HCT116 (cell line): ENCODE measurements at regions not wholly inside any gene's neighbourhood (a gene's known extent, or its start where the extent isn't known, plus 50 kb on each side); places are given as distances from the start of the nearest gene placed in this dataset.

Experiments used
- ATAC-seq: fragments of 200-7000 bp; cut with Tn5 transposase; 2 replicates; pipeline ENCODE4 v1.9.1; 2020; ENCODE audit warnings: mild to moderate bottlenecking, moderate library complexity
- BruUV-seq: library from RNA; stranded (reverse); fragments of 400-500 nt; replicated peaks from 2 replicates; lab custom pipeline; 2021; lab: Mats Ljungman, UMichigan
- CTCF ChIA-PET: fragments of 300-600 bp; sonication (Branson Sonifier 250); formaldehyde crosslinking; loops from one replicate; lab custom pipeline; 2021; ENCODE audit warnings: antibody characterized with exemption; lab: Charles Lee
- POLR2A ChIA-PET: fragments of 300-600, 350-600 bp; sonication (Branson Sonifier 250); formaldehyde crosslinking; loops from one replicate; lab custom pipeline; 2021; ENCODE audit warnings: antibody characterized with exemption; lab: Charles Lee
- RAD21 ChIA-PET, 2 experiments: fragments of 300-600 bp; sonication (Branson Sonifier 250); formaldehyde crosslinking; loops; one replicate each; lab custom pipeline; 2023; ENCODE audit warnings: low total read pairs in 2 of 2; ENCODE audit not compliant: uncharacterized antibody in 2 of 2, unreplicated experiment in 2 of 2, low non-redundant PET in 1 of 2; lab: Charles Lee
- DNase-seq: peaks from one replicate; pipeline ENCODE4 v3.0.0-alpha.2; 2010; ENCODE audit warnings: low read depth, low spot score
- H2AFZ ChIP-seq: fragments of 200-600 bp; shearing (Covaris generic), sonication (generic); 2 replicates; pipeline ENCODE4 v1.6.1; 2017; ENCODE audit warnings: low read depth, mixed run types, mixed read lengths, antibody characterized with exemption, low read length; ENCODE audit not compliant: poor library complexity, severe bottlenecking
- H3K27ac ChIP-seq: 2 replicates; pipeline ENCODE4 v1.5.1; 2012; ENCODE audit warnings: low read depth, low read length
- H3K27me3 ChIP-seq: fragments of 200-600 bp; sonication (generic); 2 replicates; pipeline ENCODE4 v1.6.1; 2016; ENCODE audit warnings: mixed run types, low read length, mixed read lengths; ENCODE audit not compliant: insufficient read depth
- H3K36me3 ChIP-seq, 2 experiments: fragments of 200-500 bp in 1 of 2; fragments of 200-600 bp in 1 of 2; sonication (Bioruptor generic) in 1 of 2; sonication (generic) in 1 of 2; 2 replicates each; pipeline versions ENCODE4 v1.5.1 to v1.6.1; 2014 to 2016; ENCODE audit warnings: low read length in 2 of 2, inconsistent platforms in 1 of 2, mixed read lengths in 1 of 2, mixed run types in 1 of 2; ENCODE audit not compliant: insufficient read depth in 2 of 2, control insufficient read depth in 1 of 2
- H3K4me1 ChIP-seq, 2 experiments: fragments of 200-600 bp in 1 of 2; sonication (generic) in 1 of 2; 2 replicates each; pipeline versions ENCODE4 v1.5.1 to v1.6.1; 2012 to 2017; ENCODE audit warnings: low read length in 2 of 2, inconsistent platforms in 1 of 2, mild to moderate bottlenecking in 1 of 2, mixed read lengths in 1 of 2, mixed run types in 1 of 2, moderate library complexity in 1 of 2; ENCODE audit not compliant: insufficient read depth in 2 of 2, control insufficient read depth in 1 of 2
- H3K4me2 ChIP-seq: fragments of 200-600 bp; sonication (generic); 2 replicates; pipeline ENCODE4 v1.6.1; 2017; ENCODE audit warnings: mixed run types, low read length, mixed read lengths
- H3K4me3 ChIP-seq, 2 experiments: fragments of 200-600 bp in 1 of 2; sonication (generic) in 1 of 2; replicated peaks in 1 of 2; 2 replicates each; pipeline ENCODE4 v1.5.1; 2011 to 2016; ENCODE audit warnings: low read length in 2 of 2, control low read depth in 1 of 2, low read depth in 1 of 2, mild to moderate bottlenecking in 1 of 2, mixed read lengths in 1 of 2, mixed run types in 1 of 2
- H3K79me2 ChIP-seq: fragments of 200-600 bp; sonication (generic); 2 replicates; pipeline ENCODE4 v1.6.1; 2017; ENCODE audit warnings: mild to moderate bottlenecking, mixed run types, low read length, moderate library complexity, mixed read lengths; ENCODE audit not compliant: insufficient read depth
- H3K9ac ChIP-seq: fragments of 200-600 bp; sonication (generic); 2 replicates; pipeline ENCODE4 v1.6.1; 2016; ENCODE audit warnings: low read length, mixed read lengths
- H3K9me2 ChIP-seq: fragments of 200-600 bp; sonication (generic), shearing (Covaris generic); 2 replicates; pipeline ENCODE4 v1.6.1; 2017; ENCODE audit warnings: mixed run types, mild to moderate bottlenecking, moderate library complexity; ENCODE audit not compliant: insufficient read depth
- H3K9me3 ChIP-seq, 2 experiments: fragments of 200-500 bp in 1 of 2; fragments of 200-600 bp in 1 of 2; sonication (Bioruptor generic) in 1 of 2; sonication (generic) in 1 of 2; 2 replicates each; pipeline ENCODE4 v1.6.1; 2014 to 2017; ENCODE audit warnings: low read length in 2 of 2, mixed read lengths in 2 of 2, inconsistent platforms in 1 of 2, low read depth in 1 of 2, mild to moderate bottlenecking in 1 of 2, mixed run types in 1 of 2, moderate library complexity in 1 of 2; ENCODE audit not compliant: control insufficient read depth in 1 of 2, insufficient read depth in 1 of 2
- H4K20me1 ChIP-seq: fragments of 200-600 bp; sonication (generic), shearing (Covaris generic); 2 replicates; pipeline ENCODE4 v1.6.1; 2017; ENCODE audit warnings: mixed run types, mild to moderate bottlenecking, moderate library complexity; ENCODE audit not compliant: insufficient read depth
- CEBPB ChIP-seq: IDR thresholded peaks from 2 replicates; pipeline ENCODE4 v1.6.1; 2012; ENCODE audit warnings: low read depth
- CTCF ChIP-seq, 3 experiments: fragments of 200-600 bp in 1 of 3; sonication (generic) in 1 of 3; IDR thresholded peaks in 2 of 3; conservative IDR thresholded peaks in 1 of 3; 2 replicates each; pipeline ENCODE4 v1.5.1; 2012 to 2017; ENCODE audit warnings: low read depth in 2 of 3, low read length in 2 of 3, antibody characterized with exemption in 1 of 3, borderline replicate concordance in 1 of 3, control low read depth in 1 of 3, mild to moderate bottlenecking in 1 of 3, mixed read lengths in 1 of 3, mixed run types in 1 of 3, moderate library complexity in 1 of 3; ENCODE audit not compliant: insufficient read depth in 1 of 3
- ELF1 ChIP-seq: IDR thresholded peaks from 2 replicates; pipeline ENCODE4 v1.6.1; 2012; ENCODE audit warnings: low read depth, borderline replicate concordance
- REST ChIP-seq: IDR thresholded peaks from 2 replicates; pipeline ENCODE4 v1.6.1; 2012; ENCODE audit warnings: low read depth
- SIN3A ChIP-seq: IDR thresholded peaks from 2 replicates; pipeline ENCODE4 v1.6.1; 2012; ENCODE audit warnings: low read depth
- SP1 ChIP-seq: IDR thresholded peaks from 2 replicates; pipeline ENCODE4 v1.6.1; 2012; ENCODE audit warnings: low read depth
- intact Hi-C: fragments of 100-400 bp; cut with micrococcal nuclease; formaldehyde crosslinking; loops from 2 replicates; pipeline ENCODE4 v1.10.0; 2022

- Histone ChIP-seq H3K36me3 (no peaks in the 10 kb centered on the region), H3K27ac (no peak overlapping the region), H3K4me3 (no peak overlapping the region), H3K9me3 (no peaks in the 10 kb centered on the region), H3K27me3 (no peaks in the 10 kb centered on the region), H4K20me1 (no peaks in the 10 kb centered on the region), H3K9me2 (no peaks in the 10 kb centered on the region), H3K9ac (no peak overlapping the region), H3K79me2 (no peaks in the 10 kb centered on the region), H2AFZ (no peak overlapping the region), H3K4me1 (no peaks in the 10 kb centered on the region), H3K4me2 (no peak overlapping the region)
- ATAC-seq, result no peak
- no peak for DNase-seq
- TF ChIP-seq REST (no peak), CTCF (IDR thresholded peaks at IDR 0.05 in 2 of 3, conservative IDR thresholded peaks at IDR 0.05 in 1 of 3; ENCODE audit: borderline replicate concordance in 1 of 3, insufficient read depth in 1 of 3, low read depth in 2 of 3, low read length in 2 of 3) (no peak), ELF1 (no peak), SP1 (no peak), SIN3A (no peak), CEBPB (no peak)
- ChIA-PET CTCF (no interaction called here), RAD21 (no interaction called here), POLR2A (no interaction called here)
- intact Hi-C loops, result no loop called here
- BruUV-seq, result no TSS peak
Measured at GRCh38 chr5:179484201-179484600, 66.2 kb upstream of the RUFY1 start.
